HG03045 (cell line): ENCODE measurements at regions not wholly inside any gene's neighbourhood (a gene's known extent, or its start where the extent isn't known, plus 50 kb on each side); places are given as distances from the start of the nearest gene placed in this dataset.

ENCODE experiments used
- ATAC-seq: cut with Tn5 transposase; IDR thresholded peaks from one replicate; pipeline ENCODE4 v1.9.1; 2021; ENCODE audit warnings: mild to moderate bottlenecking, moderate library complexity; ENCODE audit not compliant: unreplicated experiment

GRCh38 chr5:96079075-96079474, 117.4 kb upstream of the ELL2 start:
- ATAC-seq: peak; percentile 73

DNA sequence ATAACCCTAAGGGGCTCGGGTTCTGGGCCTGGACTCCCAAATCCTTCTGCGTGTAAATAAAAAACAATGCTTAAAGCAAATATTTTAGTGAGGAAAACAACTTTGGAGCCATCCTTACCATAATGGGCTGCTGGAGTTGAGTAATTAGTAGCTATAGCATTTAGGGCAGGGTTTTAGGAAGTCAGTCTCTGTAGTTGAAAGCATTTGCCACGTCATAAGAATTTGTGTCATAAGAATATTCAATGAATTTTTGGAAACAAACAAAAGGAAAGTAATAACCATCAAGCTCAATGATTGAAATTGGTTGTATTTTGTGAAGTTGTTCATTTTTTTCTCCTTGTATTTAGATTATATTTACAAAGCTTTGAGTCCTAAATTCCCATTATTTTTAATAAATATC, 114.8 kb upstream of the ELL2 start:
- ATAC-seq: no peak

- no peak for ATAC-seq
Measured at GRCh38 chr5:96075579-96076289, 114.1 kb upstream of the ELL2 start.

DNA sequence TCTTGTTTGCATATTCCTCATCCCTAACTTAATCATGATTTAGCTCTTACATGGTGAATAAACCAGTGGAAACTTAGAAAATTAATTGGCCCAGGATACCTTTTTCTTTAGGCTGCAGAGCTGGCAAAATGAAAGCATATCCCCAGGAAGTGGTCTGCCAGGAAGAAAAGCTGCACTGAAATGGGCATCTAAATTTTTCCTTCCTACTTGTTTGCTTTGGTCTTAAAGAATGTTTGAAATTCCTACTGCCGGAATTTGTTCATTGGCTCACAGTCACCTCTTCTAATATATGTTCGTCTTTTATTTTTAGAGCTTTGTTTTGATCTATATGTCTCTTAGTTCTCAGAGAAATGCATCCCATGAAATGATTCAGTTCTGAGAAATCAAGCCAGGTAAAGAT, 113.2 kb upstream of the ELL2 start:
- ATAC-seq: no peak

DNA sequence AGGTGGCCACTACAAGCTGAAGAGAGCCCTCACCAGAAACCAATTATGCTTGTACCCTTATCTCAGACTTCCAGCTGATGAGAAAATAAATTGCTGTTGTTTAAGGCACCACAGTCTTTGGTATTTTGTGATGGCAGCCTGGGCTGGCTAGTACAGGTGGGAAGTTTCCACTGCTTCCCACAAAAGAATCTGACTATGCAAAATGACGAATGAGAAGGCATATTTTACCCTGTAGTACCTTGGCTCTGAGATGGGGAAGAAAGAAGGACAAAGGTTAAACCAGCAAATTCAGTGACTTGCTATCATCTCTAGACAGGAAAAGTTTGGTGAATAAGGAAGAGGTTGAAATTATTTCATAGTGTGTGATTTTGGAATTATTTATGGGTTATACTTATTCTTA, 112.8 kb upstream of the ELL2 start:
- ATAC-seq: no peak

GRCh38 chr5:96072791-96073165, 111.1 kb upstream of the ELL2 start:
- ATAC-seq: no peak

DNA sequence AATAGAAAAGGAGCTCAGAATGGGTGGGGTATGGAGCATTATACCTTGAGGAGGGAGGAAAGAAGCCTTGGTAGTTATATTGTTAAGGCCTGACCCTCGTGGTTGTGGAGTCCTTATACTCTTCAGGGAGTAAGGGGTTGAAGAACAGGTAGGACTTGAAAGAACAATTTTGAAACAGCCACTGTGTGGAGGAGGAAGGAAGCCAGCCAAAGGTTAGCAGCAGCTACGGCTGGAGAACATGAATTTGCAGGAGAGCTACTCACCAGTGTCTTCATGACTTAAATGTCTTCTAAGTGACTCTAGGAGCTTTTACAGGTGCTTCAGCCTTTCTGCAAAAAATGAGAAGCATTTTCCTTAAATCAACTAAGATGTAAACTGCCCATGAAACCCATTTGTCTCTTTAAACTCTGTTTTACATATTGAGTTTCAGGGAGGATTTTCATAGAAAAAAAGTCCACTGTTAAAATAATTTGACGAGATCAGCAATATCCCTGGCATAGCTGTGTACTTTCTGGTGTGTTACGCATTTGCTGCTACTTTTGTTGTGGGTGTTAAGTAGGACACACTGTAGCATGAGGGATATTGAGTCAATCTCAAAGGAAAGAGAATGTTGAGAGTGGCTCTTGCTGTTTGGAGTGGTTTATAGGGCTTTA, 110.6 kb upstream of the ELL2 start:
- ATAC-seq: no peak

GRCh38 chr5:96070622-96071225, 109.1 kb upstream of the ELL2 start:
- ATAC-seq: no peak

DNA sequence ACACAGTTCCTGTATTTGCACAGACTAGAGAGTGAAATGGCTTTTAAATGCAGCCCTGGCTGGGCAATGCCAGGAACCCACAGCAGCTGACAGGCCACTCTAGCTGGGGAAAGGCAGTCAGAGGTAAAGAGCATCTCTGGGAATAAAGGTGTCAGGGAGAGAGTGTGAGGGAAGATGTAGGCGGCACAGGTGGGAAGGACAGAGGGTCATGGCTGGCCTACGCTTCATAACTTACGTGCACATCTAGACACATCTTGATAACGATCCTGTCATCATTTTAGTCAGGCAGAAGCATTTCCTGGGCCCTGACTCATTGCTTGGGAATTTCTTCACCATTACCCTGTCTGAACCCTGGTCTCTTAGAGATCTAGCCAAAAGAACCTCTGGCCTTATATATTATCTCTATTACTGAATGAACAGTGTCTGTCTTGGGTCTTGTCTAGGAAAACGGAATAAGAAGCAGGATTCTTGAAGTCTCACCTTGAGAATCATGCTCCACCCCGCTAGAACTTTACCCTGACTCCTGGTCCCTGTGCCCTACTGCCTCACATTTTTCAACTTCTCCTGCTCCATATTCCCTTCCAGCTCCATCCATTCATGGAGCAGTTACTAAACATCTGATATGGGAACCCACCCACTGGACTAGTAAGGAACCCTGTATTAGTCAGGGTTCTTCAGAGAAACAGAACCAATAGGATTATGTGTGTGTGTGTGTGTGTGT, 106.4 kb upstream of the ELL2 start:
- ATAC-seq: no peak

DNA sequence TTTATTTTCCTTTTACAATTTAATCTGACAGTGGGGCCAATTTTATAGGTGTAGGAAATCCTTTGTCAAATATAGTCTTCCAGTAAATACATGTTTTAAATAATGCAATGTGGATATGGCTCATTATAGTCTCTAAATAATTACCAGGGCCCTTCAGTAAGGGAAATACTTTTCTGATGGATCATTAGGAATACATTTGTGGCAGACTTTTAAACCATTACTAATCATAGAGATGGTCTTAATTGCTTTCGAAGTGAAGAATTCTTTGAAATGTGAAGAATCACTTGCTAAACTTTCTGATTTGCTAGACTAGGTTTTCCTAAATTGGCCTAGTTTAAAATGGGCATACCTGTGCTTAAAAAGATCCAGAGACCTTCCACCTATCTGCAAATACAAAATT, 105.6 kb upstream of the ELL2 start:
- ATAC-seq: no peak

GRCh38 chr5:96066386-96066719, 104.7 kb upstream of the ELL2 start:
- no peak for ATAC-seq

GRCh38 chr5:96065685-96066385, 104.2 kb upstream of the ELL2 start:
- ATAC-seq: no peak

GRCh38 chr5:96064877-96065276, 103.2 kb upstream of the ELL2 start:
- ATAC-seq: no peak

GRCh38 chr5:96062836-96063235, 101.2 kb upstream of the ELL2 start:
- ATAC-seq: no peak

- ATAC-seq: no peak
Measured at GRCh38 chr5:96058084-96058483, 96.4 kb upstream of the ELL2 start.

- no peak for ATAC-seq
Measured at GRCh38 chr5:96054311-96055030, 92.8 kb upstream of the ELL2 start.

- ATAC-seq: no peak
Measured at GRCh38 chr5:96053063-96053735, 91.5 kb upstream of the ELL2 start.

DNA sequence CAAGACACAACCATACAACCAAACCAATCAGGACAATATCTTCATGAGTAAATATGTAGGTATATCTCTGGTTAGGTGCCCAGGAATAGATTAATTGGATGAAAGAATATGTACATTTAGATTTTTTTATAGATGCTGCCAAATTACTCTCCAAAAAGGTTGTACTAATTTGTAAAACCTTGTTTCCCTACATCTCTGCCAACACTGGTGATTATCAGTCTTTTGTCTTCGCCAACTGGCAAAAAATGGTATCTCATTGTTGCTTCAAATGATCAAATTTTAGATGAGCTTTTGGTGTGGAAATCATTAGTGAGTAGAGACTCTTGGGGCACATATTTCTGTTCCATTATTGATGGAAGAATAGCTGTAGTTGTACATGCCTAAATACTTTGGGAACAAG, 90.7 kb upstream of the ELL2 start:
- ATAC-seq: no peak

DNA sequence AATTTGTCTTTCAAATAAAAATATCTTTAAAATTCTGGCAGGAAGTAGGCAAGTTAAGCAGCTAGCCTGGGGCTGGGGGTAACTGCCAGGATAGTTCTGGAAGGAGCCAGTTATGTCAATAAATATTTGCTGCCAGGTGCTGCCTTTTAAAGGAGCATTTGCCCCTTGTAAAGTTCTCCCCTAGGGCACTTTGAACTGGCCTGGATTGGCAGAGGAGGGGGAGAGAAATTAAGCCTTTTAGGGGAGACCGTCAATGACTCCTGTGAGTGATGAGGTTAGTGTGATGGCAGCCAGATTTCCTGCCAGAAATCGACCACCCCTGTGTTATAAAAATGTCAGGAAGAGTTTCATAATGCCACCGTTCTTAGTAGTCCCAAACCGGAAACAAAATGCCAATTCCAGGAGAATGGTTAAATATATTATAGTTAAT, 89.8 kb upstream of the ELL2 start:
- ATAC-seq: no peak

DNA sequence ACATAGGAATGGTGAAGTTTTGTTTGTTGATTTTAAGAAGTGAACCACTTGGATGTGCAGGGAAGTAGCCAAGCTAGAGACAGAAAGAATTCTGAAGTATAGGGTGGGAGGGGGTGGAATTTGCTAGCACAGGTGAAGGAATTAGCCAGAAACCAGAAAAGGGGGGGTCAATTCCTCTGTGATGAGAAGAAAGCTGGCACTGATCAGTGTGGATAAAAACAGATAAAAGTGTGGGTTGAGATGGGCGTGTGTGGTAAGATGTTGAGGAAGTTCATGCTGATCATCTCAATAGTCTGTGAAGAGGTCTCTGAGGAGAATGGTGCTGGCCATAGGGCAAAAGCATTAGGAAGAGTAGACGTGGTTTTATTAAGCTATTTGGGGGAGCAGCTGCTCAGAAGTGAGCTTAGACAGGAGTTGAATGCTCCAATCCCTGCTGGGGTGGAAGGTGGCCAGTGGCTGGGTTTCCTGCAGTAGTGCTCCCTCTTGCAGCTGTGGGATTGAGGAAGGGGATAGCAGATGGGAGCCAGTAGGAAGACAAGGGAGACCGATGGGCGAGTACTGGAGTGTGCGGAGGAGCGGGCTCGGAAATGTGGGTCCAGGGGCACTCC, 88.7 kb upstream of the ELL2 start:
- no peak for ATAC-seq
